ENCODE measurements at regions not wholly inside any gene's neighbourhood (a gene's known extent, or its start where the extent isn't known, plus 50 kb on each side); places are given as distances from the start of the nearest gene placed in this dataset.
A peak's percentile ranks its signal among the peaks of the same experiment; 100 is the strongest.
"Not testable (repeated sequence)": the region's sequence is repeated elsewhere in the genome, so short reads cannot be mapped to it uniquely, and the experiment has no call there.

DNA sequence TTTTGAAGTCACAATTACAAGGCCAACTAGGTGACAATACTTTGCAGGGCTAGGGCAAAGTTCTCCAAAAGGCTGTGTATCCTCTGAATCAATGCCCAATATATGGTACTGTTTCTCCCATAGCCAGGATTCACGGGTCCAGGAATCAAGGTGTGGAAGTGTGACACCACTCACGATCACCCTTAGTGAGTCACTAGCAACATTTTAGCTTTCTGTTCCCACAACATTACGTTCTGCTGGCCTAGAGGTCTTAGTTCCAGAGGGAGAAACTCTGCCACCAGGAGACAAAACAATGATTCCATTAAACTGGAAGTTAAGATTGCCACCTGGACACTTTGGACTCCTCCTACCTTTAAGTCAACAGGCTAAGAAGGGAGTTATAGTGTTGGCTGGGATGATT lies 88.5 kb upstream of the RANBP6 start:
- not testable (repeated sequence) for H3K27me3 ChIP-seq (ENCODE audit: control insufficient read depth in 1 of 2, insufficient read depth in 2 of 2, low read length in 2 of 2); H3K27ac ChIP-seq (ENCODE audit: low read depth, low read length); H3K9me3 ChIP-seq (ENCODE audit: low read length); H3K4me3 ChIP-seq (ENCODE audit: low read depth in 1 of 2, low read length in 2 of 2); H3K36me3 ChIP-seq (ENCODE audit: insufficient read depth, low read length); H3K9ac ChIP-seq (ENCODE audit: low read length); H3K4me1 ChIP-seq (ENCODE audit: insufficient read depth, low read length)

DNA sequence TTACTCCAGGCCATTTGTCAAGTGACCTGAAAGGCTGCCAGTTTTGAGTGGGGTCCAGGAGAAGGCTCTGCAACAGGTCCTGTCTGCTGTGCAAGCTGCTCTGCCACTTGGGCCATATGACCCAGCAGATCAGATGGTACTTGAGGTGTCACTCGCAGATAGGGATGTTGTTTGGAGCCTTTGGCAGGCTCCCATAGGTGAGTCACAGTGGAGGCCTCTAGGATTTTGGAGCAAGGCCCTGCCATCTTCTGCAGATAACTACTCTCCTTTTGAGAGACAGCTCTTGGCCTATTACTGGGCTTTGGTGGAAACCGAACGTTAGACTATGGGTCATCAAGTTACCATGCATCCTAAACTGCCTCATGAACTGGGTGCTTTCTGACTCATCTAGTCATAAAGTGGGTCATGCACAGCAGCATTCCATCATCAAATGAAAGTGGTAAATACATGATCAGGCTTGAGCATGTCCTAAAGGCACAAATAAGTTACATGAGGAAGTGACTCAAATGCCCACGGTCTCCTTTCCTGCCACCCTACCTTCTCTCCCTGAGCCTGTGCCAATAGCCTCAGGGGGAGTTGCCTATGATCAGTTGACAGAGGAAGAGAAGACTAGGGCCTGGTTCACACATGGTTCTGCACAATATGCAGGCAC lies 87.0 kb upstream of the RANBP6 start:
- H3K4me1 ChIP-seq (ENCODE audit: insufficient read depth, low read length), result not testable (repeated sequence)

DNA sequence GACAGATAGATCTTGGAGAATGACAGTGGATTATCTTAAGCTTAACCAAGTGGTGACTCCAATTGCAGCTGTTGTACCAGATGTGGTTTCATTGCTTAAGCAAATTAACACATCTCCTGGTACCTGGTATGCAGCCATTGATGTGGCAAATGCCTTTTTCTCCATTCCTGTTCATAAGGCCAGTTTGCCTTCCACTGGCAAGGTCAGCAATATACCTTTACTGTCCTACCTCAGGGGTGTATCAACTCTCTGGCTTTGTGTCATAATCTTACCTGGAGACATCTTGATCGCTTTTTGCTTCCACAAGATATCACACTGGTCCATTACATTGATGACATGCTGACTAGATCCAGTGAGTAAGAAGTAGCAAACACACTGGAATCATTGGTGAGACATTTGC lies 86.3 kb upstream of the RANBP6 start:
- not testable (repeated sequence) for H3K27me3 ChIP-seq (ENCODE audit: control insufficient read depth in 1 of 2, insufficient read depth in 2 of 2, low read length in 2 of 2); H3K36me3 ChIP-seq (ENCODE audit: insufficient read depth, low read length); H3K9me3 ChIP-seq (ENCODE audit: low read length); H3K4me1 ChIP-seq (ENCODE audit: insufficient read depth, low read length); H3K4me3 ChIP-seq (ENCODE audit: low read depth in 1 of 2, low read length in 2 of 2); H3K27ac ChIP-seq (ENCODE audit: low read depth, low read length); H3K9ac ChIP-seq (ENCODE audit: low read length)

More for the DNA sequence above, 87.0 kb upstream of the RANBP6 start:
- H3K36me3 ChIP-seq (ENCODE audit: insufficient read depth, low read length); H3K27me3 ChIP-seq (ENCODE audit: control insufficient read depth in 1 of 2, insufficient read depth in 2 of 2, low read length in 2 of 2); H3K9ac ChIP-seq (ENCODE audit: low read length); H3K27ac ChIP-seq (ENCODE audit: low read depth, low read length); H3K9me3 ChIP-seq (ENCODE audit: low read length); H3K4me3 ChIP-seq (ENCODE audit: low read depth in 1 of 2, low read length in 2 of 2): not testable (repeated sequence)

DNA sequence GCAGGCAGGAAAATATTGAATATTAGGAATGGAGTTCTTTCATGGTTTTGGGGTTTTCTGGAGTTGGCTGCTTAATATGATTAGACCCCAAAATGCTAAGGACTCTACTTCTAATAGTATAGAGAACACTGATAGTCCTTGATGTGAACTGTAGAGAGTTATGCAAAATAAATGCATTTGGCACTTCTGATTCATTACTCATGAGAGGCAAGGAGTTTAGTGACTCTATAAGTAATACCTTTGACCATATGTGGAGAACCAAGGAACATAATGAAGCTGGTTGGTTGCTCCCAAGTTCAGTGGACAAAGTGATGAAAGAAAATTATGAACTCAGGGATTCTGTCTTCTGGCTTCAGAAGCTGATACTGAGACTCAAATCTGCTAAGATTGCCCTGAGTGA lies 83.9 kb upstream of the RANBP6 start:
- H3K4me3 ChIP-seq (ENCODE audit: low read depth in 1 of 2, low read length in 2 of 2); H3K27me3 ChIP-seq (ENCODE audit: control insufficient read depth in 1 of 2, insufficient read depth in 2 of 2, low read length in 2 of 2); H3K9me3 ChIP-seq (ENCODE audit: low read length); H3K4me1 ChIP-seq (ENCODE audit: insufficient read depth, low read length); H3K36me3 ChIP-seq (ENCODE audit: insufficient read depth, low read length); H3K27ac ChIP-seq (ENCODE audit: low read depth, low read length); H3K9ac ChIP-seq (ENCODE audit: low read length): not testable (repeated sequence)

DNA sequence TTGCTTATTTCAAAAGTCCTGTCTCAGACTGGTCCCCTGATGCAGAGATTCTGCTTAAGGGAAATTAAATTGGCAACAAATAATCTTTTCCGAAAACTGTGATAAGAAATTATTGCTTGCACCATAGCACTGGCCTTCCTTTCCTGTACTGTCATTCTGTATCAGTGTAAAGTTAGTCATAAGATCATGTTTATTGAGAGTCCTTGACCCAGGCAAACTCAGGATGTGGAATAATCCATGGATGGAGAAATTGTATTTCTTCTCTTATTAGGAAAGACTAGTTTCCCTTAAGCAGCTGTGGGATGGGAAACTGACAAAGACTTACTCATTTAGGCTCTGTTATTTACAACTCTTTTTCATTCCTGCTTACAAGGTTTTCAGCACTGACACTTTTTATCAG lies 83.0 kb upstream of the RANBP6 start:
- no peaks in the 10 kb centered on the region for H3K4me1 ChIP-seq (ENCODE audit: insufficient read depth, low read length)
- no peaks in the 10 kb centered on the region for H3K9me3 ChIP-seq (ENCODE audit: low read length)
- H3K27ac ChIP-seq (ENCODE audit: low read depth, low read length), result no peak overlapping the region
- H3K36me3 ChIP-seq (ENCODE audit: insufficient read depth, low read length), result no peaks in the 10 kb centered on the region
- H3K27me3 ChIP-seq (ENCODE audit: control insufficient read depth in 1 of 2, insufficient read depth in 2 of 2, low read length in 2 of 2), result no peaks in the 10 kb centered on the region
- no peak overlapping the region for H3K9ac ChIP-seq (ENCODE audit: low read length)
- H3K4me3 ChIP-seq (ENCODE audit: low read depth in 1 of 2, low read length in 2 of 2), result no peak overlapping the region

DNA sequence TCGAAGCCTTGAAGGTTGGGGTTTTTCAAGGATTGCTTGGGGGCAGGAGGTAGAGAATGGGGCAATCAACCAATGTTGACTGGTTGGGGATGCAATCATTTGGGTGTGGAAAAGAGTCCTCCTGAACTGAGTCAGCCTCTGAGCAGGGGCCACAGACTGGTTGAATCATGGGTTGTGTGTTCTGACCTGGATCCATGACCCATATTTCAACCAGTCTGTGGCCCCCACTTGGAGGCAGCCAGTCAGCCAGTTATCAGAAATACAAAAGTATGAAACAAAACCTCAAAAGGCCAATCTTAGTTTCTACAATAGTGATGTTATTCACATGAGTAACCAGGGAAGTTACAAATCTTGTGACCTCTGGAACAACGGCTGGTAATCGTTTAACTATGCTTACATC lies 81.4 kb upstream of the RANBP6 start:
- no peak overlapping the region for H3K27ac ChIP-seq (ENCODE audit: low read depth, low read length)
- H3K9me3 ChIP-seq (ENCODE audit: low read length), result no peaks in the 10 kb centered on the region
- no peaks in the 10 kb centered on the region for H3K27me3 ChIP-seq (ENCODE audit: control insufficient read depth in 1 of 2, insufficient read depth in 2 of 2, low read length in 2 of 2)
- no peaks in the 10 kb centered on the region for H3K4me1 ChIP-seq (ENCODE audit: insufficient read depth, low read length)
- no peak overlapping the region for H3K9ac ChIP-seq (ENCODE audit: low read length)
- H3K36me3 ChIP-seq (ENCODE audit: insufficient read depth, low read length), result no peaks in the 10 kb centered on the region
- no peak overlapping the region for H3K4me3 ChIP-seq (ENCODE audit: low read depth in 1 of 2, low read length in 2 of 2)

GRCh38 chr9:6090277-6091210 lies 75.1 kb upstream of the RANBP6 start:
- Histone ChIP-seq H3K36me3 (ENCODE audit: insufficient read depth, low read length) (no peaks in the 10 kb centered on the region), H3K9ac (ENCODE audit: low read length) (no peak overlapping the region), H3K27me3 (ENCODE audit: control insufficient read depth in 1 of 2, insufficient read depth in 2 of 2, low read length in 2 of 2) (no peaks in the 10 kb centered on the region), H3K4me1 (ENCODE audit: insufficient read depth, low read length) (no peaks in the 10 kb centered on the region), H3K4me3 (ENCODE audit: low read depth in 1 of 2, low read length in 2 of 2) (no peak overlapping the region), H3K27ac (ENCODE audit: low read depth, low read length) (no peak overlapping the region), H3K9me3 (ENCODE audit: low read length) (no peaks in the 10 kb centered on the region)

DNA sequence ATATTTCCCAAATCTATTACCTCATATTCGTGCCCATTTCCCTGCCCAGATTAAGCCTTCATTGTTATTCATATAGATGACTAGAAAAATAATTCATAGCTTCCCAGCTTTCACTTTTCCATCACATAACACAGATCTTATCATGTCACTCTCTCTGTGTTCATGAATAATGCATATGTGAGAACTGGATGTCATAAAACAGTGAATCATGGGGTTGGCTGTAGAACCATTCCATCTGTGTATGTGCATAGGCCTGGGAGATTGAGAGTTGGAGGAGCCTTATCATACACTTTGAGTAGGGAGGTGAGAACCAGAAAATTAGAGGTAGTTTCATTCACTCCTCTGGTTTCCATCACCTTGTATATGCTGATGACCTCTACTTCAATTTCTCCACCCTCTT lies 73.9 kb upstream of the RANBP6 start:
- H3K4me1 ChIP-seq (ENCODE audit: insufficient read depth, low read length), result no peaks in the 10 kb centered on the region
- H3K9me3 ChIP-seq (ENCODE audit: low read length), result no peaks in the 10 kb centered on the region
- no peak overlapping the region for H3K9ac ChIP-seq (ENCODE audit: low read length)
- no peak overlapping the region for H3K27ac ChIP-seq (ENCODE audit: low read depth, low read length)
- no peaks in the 10 kb centered on the region for H3K27me3 ChIP-seq (ENCODE audit: control insufficient read depth in 1 of 2, insufficient read depth in 2 of 2, low read length in 2 of 2)
- H3K4me3 ChIP-seq (ENCODE audit: low read depth in 1 of 2, low read length in 2 of 2), result no peak overlapping the region
- no peaks in the 10 kb centered on the region for H3K36me3 ChIP-seq (ENCODE audit: insufficient read depth, low read length)

GRCh38 chr9:6086006-6086655 lies 70.7 kb upstream of the RANBP6 start:
- no peak overlapping the region for H3K4me3 ChIP-seq (ENCODE audit: low read depth in 1 of 2, low read length in 2 of 2)
- no peak overlapping the region for H3K9ac ChIP-seq (ENCODE audit: low read length)
- no peaks in the 10 kb centered on the region for H3K36me3 ChIP-seq (ENCODE audit: insufficient read depth, low read length)
- no peak overlapping the region for H3K27ac ChIP-seq (ENCODE audit: low read depth, low read length)
- H3K9me3 ChIP-seq (ENCODE audit: low read length), result no peaks in the 10 kb centered on the region
- H3K4me1 ChIP-seq (ENCODE audit: insufficient read depth, low read length), result no peaks in the 10 kb centered on the region
- H3K27me3 ChIP-seq (ENCODE audit: control insufficient read depth in 1 of 2, insufficient read depth in 2 of 2, low read length in 2 of 2), result no peaks in the 10 kb centered on the region

DNA sequence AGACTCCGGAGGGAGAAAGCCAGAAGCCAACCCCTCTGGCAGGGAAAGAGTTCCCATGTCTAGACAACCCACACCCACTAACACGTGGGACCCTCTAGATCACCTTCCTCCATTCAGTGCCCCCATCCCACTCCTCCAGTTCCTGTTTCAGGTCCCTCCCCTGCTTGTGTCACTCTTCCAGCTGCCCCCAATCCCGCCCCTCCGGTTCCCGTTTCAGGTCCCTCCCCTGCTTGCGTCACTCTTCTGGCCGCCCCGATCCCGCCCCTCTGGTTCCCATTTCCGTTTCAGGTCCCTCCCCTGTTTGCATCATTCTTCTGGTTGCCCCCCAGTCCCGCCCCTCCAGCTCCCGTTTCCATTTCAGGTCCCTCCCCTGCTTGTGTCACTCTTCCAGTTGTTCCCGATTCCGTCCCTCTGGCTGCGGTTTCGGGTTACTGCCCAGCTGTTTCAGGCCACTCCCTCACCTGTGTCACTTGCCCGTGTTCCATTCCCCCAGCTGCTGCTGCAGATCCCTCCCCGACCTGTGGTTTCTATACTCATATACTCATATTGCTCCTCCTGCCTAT lies 64.8 kb upstream of the RANBP6 start:
- no peak overlapping the region for H3K9ac ChIP-seq (ENCODE audit: low read length)
- peak overlapping the region; percentile 57 to 60 for H3K4me3 ChIP-seq (ENCODE audit: low read depth in 1 of 2, low read length in 2 of 2)
- no peaks in the 10 kb centered on the region for H3K9me3 ChIP-seq (ENCODE audit: low read length)

DNA sequence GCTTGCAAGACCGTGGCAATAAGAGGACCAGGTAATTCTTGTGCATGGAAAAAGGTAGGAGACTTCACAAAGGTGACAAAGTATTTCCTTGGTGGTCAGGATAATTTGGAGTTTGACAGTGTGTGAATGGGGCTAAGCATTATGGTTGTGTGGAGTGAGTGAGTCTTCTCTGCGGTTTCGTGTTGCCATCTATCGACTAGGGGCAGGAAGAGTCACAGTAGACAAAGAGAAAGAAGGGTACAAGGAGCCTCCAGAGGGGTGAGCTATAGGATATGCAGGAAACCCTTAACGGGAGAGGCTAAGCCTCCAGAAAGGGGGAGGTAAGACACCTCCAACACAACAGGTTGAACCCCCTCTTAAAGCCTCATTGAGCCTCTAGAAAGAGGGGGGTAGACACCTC lies 64.0 kb upstream of the RANBP6 start:
- no peaks in the 10 kb centered on the region for H3K27me3 ChIP-seq (ENCODE audit: control insufficient read depth in 1 of 2, insufficient read depth in 2 of 2, low read length in 2 of 2)
- no peak overlapping the region for H3K27ac ChIP-seq (ENCODE audit: low read depth, low read length)
- H3K4me1 ChIP-seq (ENCODE audit: insufficient read depth, low read length), result peaks cover 5% of the 10 kb centered on the region
- H3K4me3 ChIP-seq (ENCODE audit: low read depth in 1 of 2, low read length in 2 of 2), result peak overlapping the region; percentile 57 to 60
- H3K9ac ChIP-seq (ENCODE audit: low read length), result no peak overlapping the region
- no peaks in the 10 kb centered on the region for H3K36me3 ChIP-seq (ENCODE audit: insufficient read depth, low read length)
- no peaks in the 10 kb centered on the region for H3K9me3 ChIP-seq (ENCODE audit: low read length)

More for the DNA sequence above, 64.8 kb upstream of the RANBP6 start:
- H3K36me3 ChIP-seq (ENCODE audit: insufficient read depth, low read length), result no peaks in the 10 kb centered on the region
- H3K27ac ChIP-seq (ENCODE audit: low read depth, low read length), result peak overlapping the region; percentile 63
- H3K4me1 ChIP-seq (ENCODE audit: insufficient read depth, low read length), result peaks cover 5% of the 10 kb centered on the region
- no peaks in the 10 kb centered on the region for H3K27me3 ChIP-seq (ENCODE audit: control insufficient read depth in 1 of 2, insufficient read depth in 2 of 2, low read length in 2 of 2)
